ENCODE measurements at regions not wholly inside any gene's neighbourhood (a gene's known extent, or its start where the extent isn't known, plus 50 kb on each side); places are given as distances from the start of the nearest gene placed in this dataset.
A peak's percentile ranks its signal among the peaks of the same experiment; 100 is the strongest.

DNA sequence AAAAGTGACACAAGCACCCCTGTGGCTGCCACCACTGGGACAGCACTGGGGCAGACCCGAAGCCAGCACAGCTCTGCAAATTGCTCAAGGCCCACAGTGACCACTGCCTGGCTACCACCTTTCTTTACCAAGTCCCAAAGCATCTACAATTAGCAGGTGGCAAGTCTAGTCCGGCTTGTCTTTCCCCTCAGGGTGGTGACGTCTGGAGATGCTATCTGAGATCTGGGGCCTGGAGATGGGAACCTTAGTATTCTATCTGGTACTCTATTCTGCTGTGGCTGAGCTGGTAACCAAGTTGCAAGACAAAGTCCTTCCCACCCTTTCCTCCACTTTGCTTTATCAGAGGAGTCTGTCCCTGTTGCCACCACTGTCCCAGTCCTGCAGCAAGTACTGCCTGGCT is 1010.1 kb upstream of the FLRT2 start:
- DNase-seq = no peak

GRCh38 chr14:84520711-84521338 is 1009.1 kb upstream of the FLRT2 start:
- no peak for DNase-seq

DNA sequence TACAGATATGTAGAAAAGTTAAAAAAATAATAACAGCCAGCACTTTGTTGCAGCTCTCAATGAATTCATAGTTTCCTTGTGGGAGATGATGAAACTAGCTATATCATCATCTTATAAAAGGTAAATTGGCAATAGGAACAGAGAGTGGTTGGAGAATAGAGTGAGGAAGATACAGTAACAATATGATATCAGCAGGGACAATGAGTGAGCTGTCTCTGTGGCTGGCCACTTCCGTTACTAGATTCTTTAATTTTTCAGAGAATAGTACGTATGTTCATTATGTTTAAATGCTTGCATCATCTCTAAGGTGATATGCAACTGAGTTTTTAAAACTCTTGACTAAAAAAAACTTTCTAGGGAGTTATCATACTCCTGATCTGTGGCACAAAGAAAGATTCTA is 1006.2 kb upstream of the FLRT2 start:
- DNase-seq = no peak

GRCh38 chr14:84527706-84528105 is 1002.2 kb upstream of the FLRT2 start:
- peak; percentile 61 for DNase-seq

- DNase-seq = no peak
Observed at GRCh38 chr14:84532016-84532415, 997.9 kb upstream of the FLRT2 start.

GRCh38 chr14:84533181-84533725 is 996.7 kb upstream of the FLRT2 start:
- no peak for DNase-seq

- DNase-seq = no peak
Observed at GRCh38 chr14:84533791-84534190, 996.2 kb upstream of the FLRT2 start.

GRCh38 chr14:84535484-84535883 is 994.5 kb upstream of the FLRT2 start:
- DNase-seq = no peak

GRCh38 chr14:84535976-84536375 is 994.0 kb upstream of the FLRT2 start:
- DNase-seq = no peak

DNA sequence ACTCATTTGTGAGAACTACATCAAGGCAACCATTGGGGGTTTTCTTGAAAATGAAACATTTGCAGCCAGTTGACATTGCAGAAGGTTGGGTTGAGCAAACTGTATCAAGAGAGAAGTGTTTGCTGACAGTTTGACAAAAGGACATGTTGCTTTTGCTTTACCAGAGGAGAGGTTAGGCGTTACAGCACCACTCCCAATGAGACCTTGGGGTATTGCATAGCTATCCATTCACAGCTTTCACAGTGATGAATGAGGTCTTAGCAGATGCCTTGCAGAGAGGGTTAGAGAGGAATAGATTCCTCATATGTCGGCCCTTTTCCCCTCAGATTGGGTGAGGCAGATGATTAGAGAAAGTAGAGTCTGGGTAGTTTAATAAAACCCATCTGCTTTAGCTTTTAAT is 988.9 kb upstream of the FLRT2 start:
- no peak for DNase-seq

DNA sequence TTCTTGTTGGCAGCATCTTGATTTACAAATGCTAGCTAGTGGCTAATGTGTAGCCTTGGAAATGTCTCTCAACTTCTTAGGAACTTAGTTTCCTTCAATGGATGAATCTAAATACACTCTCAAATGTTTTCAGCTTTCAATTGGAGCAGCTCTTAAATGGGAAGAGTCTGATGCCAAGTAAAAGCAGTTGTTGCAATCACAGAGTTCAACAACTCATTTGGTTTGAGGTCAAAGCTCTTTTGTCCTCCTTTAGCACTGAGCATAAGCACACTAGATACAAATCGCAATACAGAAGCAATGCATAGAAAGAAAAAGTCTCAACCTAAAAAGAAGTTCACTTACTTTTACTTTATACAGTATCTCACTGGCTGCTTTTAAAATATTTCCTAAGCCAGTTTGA is 986.1 kb upstream of the FLRT2 start:
- DNase-seq = no peak

GRCh38 chr14:84544486-84545131 is 985.3 kb upstream of the FLRT2 start:
- DNase-seq = no peak

- DNase-seq = no peak
Observed at GRCh38 chr14:84546236-84546635, 983.7 kb upstream of the FLRT2 start.

- DNase-seq = no peak
Observed at GRCh38 chr14:84554136-84554535, 975.8 kb upstream of the FLRT2 start.

GRCh38 chr14:84555493-84555892 is 974.5 kb upstream of the FLRT2 start:
- DNase-seq = no peak

- no peak for DNase-seq
Observed at GRCh38 chr14:84566109-84566508, 963.8 kb upstream of the FLRT2 start.

DNA sequence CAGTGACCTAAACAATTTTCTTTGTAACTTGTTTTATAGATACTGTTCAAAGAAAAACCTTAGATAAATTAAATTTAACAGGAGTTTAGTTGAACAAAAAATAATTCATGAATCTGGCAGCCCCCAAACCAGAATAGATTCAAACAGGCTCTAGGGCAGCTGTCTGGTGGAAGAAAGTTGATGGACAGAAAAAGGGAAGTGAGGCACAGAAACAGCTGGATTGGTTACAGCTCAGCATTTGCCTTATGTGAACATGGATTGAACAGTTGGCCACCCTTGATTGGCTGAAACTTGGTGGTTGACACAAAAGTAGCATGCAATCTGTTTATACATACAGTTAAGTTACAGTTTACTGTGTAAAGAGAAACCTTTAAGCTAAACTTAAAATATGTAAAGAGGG is 954.3 kb upstream of the FLRT2 start:
- DNase-seq = no peak

- DNase-seq = no peak
Observed at GRCh38 chr14:84579292-84579691, 950.7 kb upstream of the FLRT2 start.

GRCh38 chr14:84581041-84581440 is 948.9 kb upstream of the FLRT2 start:
- DNase-seq = no peak

GRCh38 chr14:84584511-84584910 is 945.4 kb upstream of the FLRT2 start:
- no peak for DNase-seq

- DNase-seq = peak; percentile 86
Observed at GRCh38 chr14:84591827-84592445, 938.0 kb upstream of the FLRT2 start.

GRCh38 chr14:84592770-84593169 is 937.2 kb upstream of the FLRT2 start:
- DNase-seq = no peak

- DNase-seq = no peak
Observed at GRCh38 chr14:84610086-84610485, 919.9 kb upstream of the FLRT2 start.

- no peak for DNase-seq
Observed at GRCh38 chr14:84622357-84622756, 907.6 kb upstream of the FLRT2 start.

Data from NCI-H345 (cell line).